ENCODE measurements at regions not wholly inside any gene's neighbourhood (a gene's known extent, or its start where the extent isn't known, plus 50 kb on each side); places are given as distances from the start of the nearest gene placed in this dataset.

- DNase-seq (ENCODE audit: low spot score), result no peak
- TF ChIP-seq CTCF (IDR thresholded peaks at IDR 0.05; ENCODE audit: borderline replicate concordance, control extremely low read depth, extremely low read depth, insufficient read depth, missing control alignments), result no peak
- in situ Hi-C loops (cut with MboI; ENCODE audit: low sequenced_read_pairs, unreplicated experiment), result no loop called here
Observed at GRCh38 chr10:111146025-111146640, 69.3 kb downstream of the ADRA2A start.

GRCh38 chr10:111148025-111148424, 71.2 kb downstream of the ADRA2A start:
- TF ChIP-seq CTCF (IDR thresholded peaks at IDR 0.05; ENCODE audit: borderline replicate concordance, control extremely low read depth, extremely low read depth, insufficient read depth, missing control alignments), result no peak

GRCh38 chr10:111148440-111148839, 71.6 kb downstream of the ADRA2A start:
- TF ChIP-seq CTCF (IDR thresholded peaks at IDR 0.05; ENCODE audit: borderline replicate concordance, control extremely low read depth, extremely low read depth, insufficient read depth, missing control alignments), result no peak
- in situ Hi-C loops (cut with MboI; ENCODE audit: low sequenced_read_pairs, unreplicated experiment), result no loop called here
- no peak for DNase-seq (ENCODE audit: low spot score)

More at GRCh38 chr10:111148025-111148424, 71.2 kb downstream of the ADRA2A start:
- in situ Hi-C loops (cut with MboI; ENCODE audit: low sequenced_read_pairs, unreplicated experiment), result no loop called here
- no peak for DNase-seq (ENCODE audit: low spot score)

- no peak for DNase-seq (ENCODE audit: low spot score)
- in situ Hi-C loops (cut with MboI; ENCODE audit: low sequenced_read_pairs, unreplicated experiment), result no loop called here
- TF ChIP-seq CTCF (IDR thresholded peaks at IDR 0.05; ENCODE audit: borderline replicate concordance, control extremely low read depth, extremely low read depth, insufficient read depth, missing control alignments), result no peak
Observed at GRCh38 chr10:111150691-111151090, 73.9 kb downstream of the ADRA2A start.

- in situ Hi-C loops (cut with MboI; ENCODE audit: low sequenced_read_pairs, unreplicated experiment), result no loop called here
- DNase-seq (ENCODE audit: low spot score), result no peak
- no peak for TF ChIP-seq CTCF (IDR thresholded peaks at IDR 0.05; ENCODE audit: borderline replicate concordance, control extremely low read depth, extremely low read depth, insufficient read depth, missing control alignments)
Observed at GRCh38 chr10:111151595-111152307, 74.9 kb downstream of the ADRA2A start.

GRCh38 chr10:111156754-111157153, 79.9 kb downstream of the ADRA2A start:
- in situ Hi-C loops (cut with MboI; ENCODE audit: low sequenced_read_pairs, unreplicated experiment), result no loop called here

More at GRCh38 chr10:111156754-111157153, 79.9 kb downstream of the ADRA2A start:
- DNase-seq (ENCODE audit: low spot score), result no peak
- no peak for TF ChIP-seq CTCF (IDR thresholded peaks at IDR 0.05; ENCODE audit: borderline replicate concordance, control extremely low read depth, extremely low read depth, insufficient read depth, missing control alignments)

All from GM13976 (cell line).